ENCODE measurements at regions not wholly inside any gene's neighbourhood (a gene's known extent, or its start where the extent isn't known, plus 50 kb on each side); places are given as distances from the start of the nearest gene placed in this dataset.

GRCh38 chr9:26369093-26369492 is 523.5 kb downstream of the CAAP1 start:
- H3K27me3 ChIP-seq (ENCODE audit: insufficient read depth, low read depth), result no peaks in the 10 kb centered on the region
- no peak overlapping the region for H3K4me3 ChIP-seq (IDR thresholded peaks at IDR 0.05; ENCODE audit: insufficient read depth, low read depth, low read length)
- no peak overlapping the region for H3K4me2 ChIP-seq
- TF ChIP-seq, protein P1, sequence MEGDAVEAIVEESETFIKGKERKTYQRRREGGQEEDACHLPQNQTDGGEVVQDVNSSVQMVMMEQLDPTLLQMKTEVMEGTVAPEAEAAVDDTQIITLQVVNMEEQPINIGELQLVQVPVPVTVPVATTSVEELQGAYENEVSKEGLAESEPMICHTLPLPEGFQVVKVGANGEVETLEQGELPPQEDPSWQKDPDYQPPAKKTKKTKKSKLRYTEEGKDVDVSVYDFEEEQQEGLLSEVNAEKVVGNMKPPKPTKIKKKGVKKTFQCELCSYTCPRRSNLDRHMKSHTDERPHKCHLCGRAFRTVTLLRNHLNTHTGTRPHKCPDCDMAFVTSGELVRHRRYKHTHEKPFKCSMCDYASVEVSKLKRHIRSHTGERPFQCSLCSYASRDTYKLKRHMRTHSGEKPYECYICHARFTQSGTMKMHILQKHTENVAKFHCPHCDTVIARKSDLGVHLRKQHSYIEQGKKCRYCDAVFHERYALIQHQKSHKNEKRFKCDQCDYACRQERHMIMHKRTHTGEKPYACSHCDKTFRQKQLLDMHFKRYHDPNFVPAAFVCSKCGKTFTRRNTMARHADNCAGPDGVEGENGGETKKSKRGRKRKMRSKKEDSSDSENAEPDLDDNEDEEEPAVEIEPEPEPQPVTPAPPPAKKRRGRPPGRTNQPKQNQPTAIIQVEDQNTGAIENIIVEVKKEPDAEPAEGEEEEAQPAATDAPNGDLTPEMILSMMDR (conservative IDR thresholded peaks at IDR 0.05; ENCODE audit: low read depth, low read length), result no peak
- no peak overlapping the region for H3K9ac ChIP-seq
- peak overlapping the region; percentile 20; the same call in 1 of the 2 replicates for H3K27ac ChIP-seq
- H3K79me2 ChIP-seq (ENCODE audit: insufficient read depth, low read depth), result no peaks in the 10 kb centered on the region
- H3K4me1 ChIP-seq (ENCODE audit: low read depth, poor library complexity, severe bottlenecking), result peaks cover 10% of the 10 kb centered on the region
- no peak overlapping the region for H2AFZ ChIP-seq (ENCODE audit: low read depth)
- no peaks in the 10 kb centered on the region for H3K36me3 ChIP-seq (ENCODE audit: insufficient read depth)
- no peaks in the 10 kb centered on the region for H4K20me1 ChIP-seq (ENCODE audit: insufficient read depth)

DNA sequence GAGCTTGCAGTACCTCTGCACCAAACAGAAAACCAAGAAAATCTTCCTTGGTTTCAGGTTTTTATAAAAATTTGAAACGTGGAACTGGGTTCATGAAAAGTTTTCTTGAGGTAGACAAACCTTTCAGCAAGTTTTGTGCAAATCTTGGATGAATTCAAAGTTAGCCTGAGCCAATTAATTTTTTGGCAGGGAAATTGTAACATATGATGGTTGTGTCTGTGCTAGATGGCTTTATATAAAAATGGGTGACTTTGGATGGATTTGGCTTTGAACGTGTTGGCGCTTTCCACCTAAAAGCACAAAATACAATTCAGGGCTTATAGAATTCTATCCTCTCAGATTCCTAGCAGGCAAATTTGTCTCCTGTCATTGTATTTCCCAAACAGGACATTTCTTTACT is 524.4 kb downstream of the CAAP1 start:
- TF ChIP-seq, protein P1 (conservative IDR thresholded peaks at IDR 0.05; ENCODE audit: low read depth, low read length), result no peak
- H3K27me3 ChIP-seq (ENCODE audit: insufficient read depth, low read depth), result no peaks in the 10 kb centered on the region

DNA sequence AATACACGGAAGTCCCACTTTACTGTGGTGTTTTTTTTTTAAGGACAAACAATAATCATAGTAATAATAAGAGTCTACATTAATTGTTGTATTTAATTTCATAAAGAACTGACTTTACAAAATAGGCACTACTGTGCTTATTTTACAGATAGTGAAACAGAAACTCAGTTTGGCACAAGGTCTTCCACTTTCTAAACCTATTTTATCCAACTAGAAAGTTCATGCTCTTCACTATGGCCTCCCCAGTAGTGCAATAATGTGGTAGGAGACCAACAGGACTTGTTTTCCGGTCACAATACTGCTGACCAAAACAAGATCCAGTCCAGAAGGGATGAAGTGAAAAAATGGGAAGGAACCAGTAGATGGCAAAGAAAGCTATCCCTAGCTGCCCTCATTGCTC is 531.6 kb downstream of the CAAP1 start:
- Histone ChIP-seq H3K27me3 (ENCODE audit: insufficient read depth, low read depth) (no peaks in the 10 kb centered on the region), H3K4me2 (no peak overlapping the region), H3K4me1 (ENCODE audit: low read depth, poor library complexity, severe bottlenecking) (peaks cover 5% of the 10 kb centered on the region), H3K36me3 (ENCODE audit: insufficient read depth) (no peaks in the 10 kb centered on the region), H3K79me2 (ENCODE audit: insufficient read depth, low read depth) (no peaks in the 10 kb centered on the region), H2AFZ (ENCODE audit: low read depth) (0 out of 2 replicates have a peak overlapping the region, but pooled peaks have one; percentile 14), H4K20me1 (ENCODE audit: insufficient read depth) (no peaks in the 10 kb centered on the region), H3K9ac (no peak overlapping the region), H3K27ac (no peak overlapping the region), H3K4me3 (IDR thresholded peaks at IDR 0.05; ENCODE audit: insufficient read depth, low read depth, low read length) (no peak overlapping the region)
- TF ChIP-seq, protein P1 (conservative IDR thresholded peaks at IDR 0.05; ENCODE audit: low read depth, low read length), result no peak

More for the DNA sequence above, 524.4 kb downstream of the CAAP1 start:
- H3K9ac ChIP-seq, result no peak overlapping the region
- H3K4me3 ChIP-seq (IDR thresholded peaks at IDR 0.05; ENCODE audit: insufficient read depth, low read depth, low read length), result no peak overlapping the region
- no peak overlapping the region for H3K27ac ChIP-seq
- H3K79me2 ChIP-seq (ENCODE audit: insufficient read depth, low read depth), result no peaks in the 10 kb centered on the region
- H2AFZ ChIP-seq (ENCODE audit: low read depth), result no peak overlapping the region
- peaks cover 10% of the 10 kb centered on the region for H3K4me1 ChIP-seq (ENCODE audit: low read depth, poor library complexity, severe bottlenecking)
- H3K4me2 ChIP-seq, result no peak overlapping the region
- H3K36me3 ChIP-seq (ENCODE audit: insufficient read depth), result no peaks in the 10 kb centered on the region
- no peaks in the 10 kb centered on the region for H4K20me1 ChIP-seq (ENCODE audit: insufficient read depth)

DNA sequence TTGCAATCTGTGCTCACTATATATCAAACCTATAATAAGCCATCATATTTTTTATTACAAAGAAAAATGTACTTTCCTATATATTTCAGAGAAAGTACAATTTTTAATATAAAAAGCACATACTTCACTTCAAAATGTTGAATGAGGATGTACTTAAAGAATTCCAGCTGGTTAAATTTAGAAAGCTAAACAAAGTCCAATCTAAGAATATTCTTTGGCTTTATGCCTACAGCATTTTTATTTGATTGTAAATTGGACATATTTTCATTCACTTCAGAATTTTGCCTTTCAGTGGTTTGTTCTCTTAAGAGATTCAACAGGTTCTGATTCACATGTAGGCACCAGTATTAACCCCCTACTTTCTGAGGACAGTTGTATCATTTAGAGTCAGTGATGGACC is 533.8 kb downstream of the CAAP1 start:
- H3K4me3 ChIP-seq (IDR thresholded peaks at IDR 0.05; ENCODE audit: insufficient read depth, low read depth, low read length), result no peak overlapping the region
- H3K27ac ChIP-seq, result no peak overlapping the region
- H3K4me2 ChIP-seq, result no peak overlapping the region
- no peaks in the 10 kb centered on the region for H3K27me3 ChIP-seq (ENCODE audit: insufficient read depth, low read depth)
- no peak overlapping the region for H2AFZ ChIP-seq (ENCODE audit: low read depth)
- no peaks in the 10 kb centered on the region for H3K79me2 ChIP-seq (ENCODE audit: insufficient read depth, low read depth)
- H3K36me3 ChIP-seq (ENCODE audit: insufficient read depth), result no peaks in the 10 kb centered on the region
- H3K4me1 ChIP-seq (ENCODE audit: low read depth, poor library complexity, severe bottlenecking), result peaks cover 5% of the 10 kb centered on the region
- no peak overlapping the region for H3K9ac ChIP-seq
- TF ChIP-seq, protein P1 (conservative IDR thresholded peaks at IDR 0.05; ENCODE audit: low read depth, low read length), result no peak
- H4K20me1 ChIP-seq (ENCODE audit: insufficient read depth), result no peaks in the 10 kb centered on the region

Measured in KMS-11 (cell line).